Right lobe of liver (tissue), 4 donors: ENCODE measurements at regions not wholly inside any gene's neighbourhood (a gene's known extent, or its start where the extent isn't known, plus 50 kb on each side); places are given as distances from the start of the nearest gene placed in this dataset.

Source experiments
- CTCF ChIP-seq, 4 donors: fragments of 200-600 bp in 3 of 4; fragments of 450-650 bp in 1 of 4; IDR thresholded peaks; one replicate each; pipeline versions ENCODE4 v1.5.1 to v1.8.0; 2016 to 2022; ENCODE audit warnings: antibody characterized with exemption in 4 of 4, mild to moderate bottlenecking in 2 of 4
- POLR2A ChIP-seq: fragments of 450-650 bp; IDR thresholded peaks from one replicate; pipeline ENCODE4 v1.6.1; 2017; ENCODE audit warnings: antibody characterized with exemption, mild to moderate bottlenecking
- donor health status: DM: no; HTN: no; CAD: no.
- donor health status: DM: no; HTN: no; CAD: no.
- donor health status: DM: no; HTN: yes; CAD: no.

- TF ChIP-seq POLR2A (no peak), CTCF (IDR thresholded peaks at IDR 0.05) (no peak)
Measured at GRCh38 chr17:63178530-63178929, 212.5 kb downstream of the TANC2 start.
